SJSA1 (cell line): ENCODE measurements at regions not wholly inside any gene's neighbourhood (a gene's known extent, or its start where the extent isn't known, plus 50 kb on each side); places are given as distances from the start of the nearest gene placed in this dataset.

Experiments used
- DNase-seq, 2 experiments: peaks; one replicate each; pipeline ENCODE4 v3.0.0-alpha.2; 2015 to 2020; ENCODE audit warnings: low spot score in 2 of 2, low read depth in 1 of 2
- H3K27ac ChIP-seq: fragments of 250-450 bp; sonication (Bioruptor Pico); 2 replicates; pipeline ENCODE4 v1.5.1; 2020; ENCODE audit warnings: mild to moderate bottlenecking, moderate library complexity
- H3K27me3 ChIP-seq: fragments of 250-450 bp; sonication (Bioruptor Pico); replicated peaks from 2 replicates; pipeline ENCODE4 v1.5.1; 2020; ENCODE audit warnings: mild to moderate bottlenecking, moderate library complexity
- H3K36me3 ChIP-seq: fragments of 250-450 bp; sonication (Bioruptor Pico); 2 replicates; pipeline ENCODE4 v1.5.1; 2020; ENCODE audit warnings: mild to moderate bottlenecking
- H3K4me1 ChIP-seq: fragments of 250-450 bp; sonication (Bioruptor Pico); replicated peaks from 2 replicates; pipeline ENCODE4 v1.6.1; 2021; ENCODE audit warnings: mild to moderate bottlenecking
- H3K4me3 ChIP-seq: fragments of 250-450 bp; sonication (Bioruptor Pico); 2 replicates; pipeline ENCODE4 v1.5.1; 2020; ENCODE audit warnings: mild to moderate bottlenecking
- H3K9me3 ChIP-seq: fragments of 250-450 bp; sonication (Bioruptor Pico); replicated peaks from 2 replicates; pipeline ENCODE4 v1.5.1; 2020; ENCODE audit warnings: mild to moderate bottlenecking

DNA sequence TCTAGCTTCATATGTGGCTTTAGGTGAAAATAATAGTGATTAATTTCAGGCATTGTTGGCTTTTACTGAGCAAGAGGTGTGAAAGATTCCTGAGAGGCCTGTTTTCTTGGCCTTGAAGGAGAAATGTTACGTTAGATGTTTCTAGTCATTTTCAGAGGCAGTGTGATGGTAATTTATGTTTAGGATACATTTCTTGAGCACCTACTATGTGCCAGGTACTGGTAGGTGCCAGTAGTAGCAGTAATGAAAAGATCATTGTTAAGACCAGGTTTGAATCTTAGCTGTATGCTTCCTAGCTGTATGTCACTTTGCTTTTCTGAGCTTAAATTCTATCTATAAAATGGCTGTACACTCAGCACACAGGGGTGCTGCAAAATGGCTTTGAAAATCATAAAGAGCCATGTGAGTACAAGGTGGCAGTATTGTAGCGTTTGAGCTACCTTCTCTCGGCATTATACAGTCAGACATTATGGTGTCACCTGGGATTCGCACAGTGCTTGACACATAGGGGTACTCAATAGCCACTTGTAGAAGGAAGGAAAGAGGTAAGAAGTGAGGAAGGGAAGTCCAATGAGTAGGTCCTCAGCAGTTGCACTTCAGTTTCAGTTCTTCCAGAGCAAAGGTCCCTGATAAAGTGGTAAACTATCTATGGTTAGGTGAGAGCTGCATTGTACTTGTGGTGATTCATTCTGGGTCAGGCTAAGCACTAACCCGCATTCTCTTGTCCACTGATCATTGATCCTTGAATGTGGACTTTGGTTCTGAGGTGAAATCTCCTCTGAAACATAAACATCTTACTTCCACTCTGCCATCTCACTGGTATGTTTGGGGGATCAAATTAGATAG, 166.5 kb upstream of the NR3C1 start:
- no peak overlapping the region for H3K4me3 ChIP-seq
- no peak for DNase-seq
- H3K27ac ChIP-seq: no peak overlapping the region
- no peaks in the 10 kb centered on the region for H3K4me1 ChIP-seq
- no peaks in the 10 kb centered on the region for H3K9me3 ChIP-seq
- H3K36me3 ChIP-seq: no peaks in the 10 kb centered on the region
- no peaks in the 10 kb centered on the region for H3K27me3 ChIP-seq

DNA sequence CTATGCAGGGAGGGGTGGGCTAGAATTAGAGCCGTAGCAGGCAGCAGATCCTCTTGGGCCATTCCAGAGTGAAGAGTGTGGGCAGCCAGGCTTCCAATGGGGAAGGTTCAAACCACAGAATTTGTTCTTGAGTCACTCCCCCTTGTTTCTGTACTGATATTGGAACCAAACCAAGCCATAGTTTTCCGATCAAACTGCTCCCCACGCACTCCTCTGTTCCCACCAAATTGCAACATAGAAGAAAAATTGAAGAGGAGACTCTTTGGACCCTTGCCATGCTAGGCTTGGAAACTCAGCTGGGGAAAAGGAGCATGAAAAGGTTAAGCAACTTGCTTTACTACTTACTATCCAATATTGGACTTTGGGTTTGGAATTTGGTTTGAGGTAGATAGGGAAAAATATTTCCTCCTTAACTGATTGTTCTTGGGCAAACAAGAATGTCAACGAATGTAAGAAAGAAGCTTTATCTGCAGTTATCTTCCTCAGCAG, 165.8 kb upstream of the NR3C1 start:
- H3K27ac ChIP-seq: no peak overlapping the region
- H3K27me3 ChIP-seq: no peaks in the 10 kb centered on the region
- no peaks in the 10 kb centered on the region for H3K4me1 ChIP-seq
- no peak for DNase-seq
- H3K36me3 ChIP-seq: no peaks in the 10 kb centered on the region
- H3K9me3 ChIP-seq: no peaks in the 10 kb centered on the region
- no peak overlapping the region for H3K4me3 ChIP-seq

DNA sequence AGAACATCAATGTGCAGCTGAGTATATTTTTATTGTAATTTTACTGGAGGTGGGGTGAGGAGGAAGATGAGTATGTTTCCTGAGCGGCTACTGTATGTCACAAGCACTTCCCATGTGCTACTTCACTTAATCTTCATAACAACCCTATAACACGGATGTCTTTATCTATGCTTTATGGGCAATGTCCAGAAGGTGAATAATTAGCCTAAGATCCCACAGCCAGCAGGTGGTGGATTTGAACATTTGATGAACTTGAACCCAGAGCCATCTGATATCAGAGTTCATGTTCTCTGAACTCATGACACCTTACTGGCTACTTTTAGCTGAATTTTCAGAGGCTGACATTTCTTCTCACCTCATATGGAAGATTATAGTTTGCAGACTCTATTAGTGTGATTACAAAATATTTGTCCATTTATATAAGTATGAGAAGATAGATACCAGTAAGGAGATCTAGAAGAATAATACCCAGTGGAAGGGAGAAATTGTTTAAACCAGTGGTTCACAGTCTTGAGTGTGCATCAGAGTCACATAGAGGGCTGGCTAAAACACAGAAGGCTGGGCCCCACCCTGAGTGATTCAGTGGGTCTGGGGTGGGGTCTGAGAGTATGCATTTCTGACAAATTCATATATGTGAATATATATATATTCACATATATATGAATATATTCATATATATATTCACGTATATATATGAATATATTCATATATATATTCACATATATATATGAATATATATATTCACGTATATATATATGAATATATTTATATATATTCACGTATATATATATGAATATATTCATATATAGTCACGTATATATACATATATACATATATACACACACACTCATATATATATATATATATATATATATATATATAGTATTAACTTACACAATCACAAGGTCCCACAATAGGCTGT, 164.4 kb upstream of the NR3C1 start:
- DNase-seq: no peak

DNA sequence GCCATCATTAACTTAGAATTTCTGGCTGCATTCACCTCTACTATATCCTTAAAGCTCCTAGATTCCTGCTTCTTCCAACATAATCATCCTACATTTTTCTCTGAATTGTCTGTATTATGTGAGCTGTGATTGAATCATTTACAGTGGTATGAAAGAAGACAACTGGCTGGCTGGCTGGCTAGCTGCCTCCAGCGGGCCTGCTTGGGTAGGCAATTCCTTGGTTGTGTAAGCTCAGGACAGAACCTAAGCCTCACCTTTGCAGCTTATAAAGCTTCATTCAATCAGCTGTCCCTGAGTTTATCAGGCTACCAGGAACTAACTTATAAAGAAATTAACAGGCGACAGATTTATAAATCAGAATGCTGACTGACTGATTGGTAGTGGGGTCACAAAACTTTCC, 162.7 kb upstream of the NR3C1 start:
- Histone ChIP-seq H3K4me3 (no peak overlapping the region), H3K27me3 (no peaks in the 10 kb centered on the region), H3K36me3 (no peaks in the 10 kb centered on the region), H3K27ac (no peak overlapping the region), H3K9me3 (no peaks in the 10 kb centered on the region), H3K4me1 (no peaks in the 10 kb centered on the region; the same call in 1 of the 2 replicates)
- no peak for DNase-seq

More for the DNA sequence above, 164.4 kb upstream of the NR3C1 start:
- Histone ChIP-seq H3K4me3 (no peak overlapping the region), H3K36me3 (no peaks in the 10 kb centered on the region), H3K9me3 (no peaks in the 10 kb centered on the region), H3K4me1 (no peaks in the 10 kb centered on the region; the same call in 1 of the 2 replicates), H3K27ac (no peak overlapping the region), H3K27me3 (no peaks in the 10 kb centered on the region)

DNA sequence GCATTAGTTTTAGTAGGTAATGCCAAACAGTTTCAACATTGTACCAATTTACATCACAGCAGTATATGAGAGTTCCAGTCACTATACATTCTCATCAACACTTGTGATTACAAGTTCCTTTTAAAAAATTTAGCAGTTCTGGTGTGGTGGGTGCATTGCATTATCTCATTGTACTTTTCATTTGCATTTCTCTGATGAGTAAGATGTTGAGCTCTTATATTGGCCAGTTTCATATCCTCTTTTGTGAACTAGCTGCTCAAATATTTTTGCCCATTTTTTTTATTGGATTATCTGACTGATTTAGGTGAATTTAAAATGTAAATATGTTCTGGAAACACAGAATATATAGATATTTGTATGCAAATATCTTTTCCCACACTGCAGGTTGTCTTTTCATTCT, 160.9 kb upstream of the NR3C1 start:
- no peak for DNase-seq
- H3K36me3 ChIP-seq: no peaks in the 10 kb centered on the region
- no peaks in the 10 kb centered on the region for H3K27me3 ChIP-seq
- H3K4me3 ChIP-seq: no peak overlapping the region
- H3K9me3 ChIP-seq: no peaks in the 10 kb centered on the region
- no peak overlapping the region for H3K27ac ChIP-seq
- H3K4me1 ChIP-seq: no peaks in the 10 kb centered on the region; the same call in 1 of the 2 replicates

DNA sequence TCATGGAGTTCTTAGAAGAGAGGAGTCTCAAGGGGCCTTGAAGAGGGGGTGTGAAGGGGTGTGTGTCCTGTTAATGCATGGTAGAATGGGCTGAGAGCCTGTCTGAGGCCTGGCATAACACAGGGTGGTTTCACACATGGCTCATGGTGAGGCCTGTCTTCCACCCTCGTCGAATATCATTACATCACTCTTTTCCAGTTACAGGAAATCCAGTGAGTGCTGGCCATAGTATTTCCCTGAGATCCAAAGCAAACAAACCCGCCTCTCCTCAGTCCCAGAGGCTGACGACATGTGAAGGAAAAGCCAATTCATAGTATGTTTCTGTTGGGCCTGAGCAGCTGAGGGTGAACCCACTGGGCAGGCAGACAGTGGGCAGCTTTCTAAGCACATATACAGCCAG, 159.4 kb upstream of the NR3C1 start:
- Histone ChIP-seq H3K4me3 (no peak overlapping the region), H3K9me3 (no peaks in the 10 kb centered on the region), H3K4me1 (peaks cover 5% of the 10 kb centered on the region), H3K36me3 (no peaks in the 10 kb centered on the region), H3K27ac (no peak overlapping the region), H3K27me3 (no peaks in the 10 kb centered on the region)
- DNase-seq: no peak

DNA sequence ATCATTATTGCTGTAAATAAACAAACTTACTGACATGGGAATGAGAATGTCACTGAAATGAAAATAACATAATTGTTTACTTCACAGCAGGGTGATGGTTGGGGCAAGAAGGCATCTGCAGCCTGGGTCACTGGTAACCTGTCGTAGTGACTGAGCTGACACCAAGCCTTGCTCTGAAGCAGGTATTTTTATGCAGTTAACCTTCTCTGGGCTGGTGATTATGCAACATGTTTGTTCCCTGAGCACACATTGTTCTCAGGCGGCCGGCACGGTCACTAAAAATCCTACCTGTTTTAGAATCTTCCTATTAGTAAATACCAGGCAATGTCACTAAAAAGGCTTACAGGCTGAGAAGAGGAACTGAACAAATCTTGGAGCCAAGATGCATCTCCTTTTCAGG, 157.7 kb upstream of the NR3C1 start:
- Histone ChIP-seq H3K27me3 (no peaks in the 10 kb centered on the region), H3K27ac (no peak overlapping the region), H3K4me3 (no peak overlapping the region), H3K9me3 (no peaks in the 10 kb centered on the region), H3K36me3 (no peaks in the 10 kb centered on the region), H3K4me1 (peaks cover 19% of the 10 kb centered on the region)
- no peak for DNase-seq

DNA sequence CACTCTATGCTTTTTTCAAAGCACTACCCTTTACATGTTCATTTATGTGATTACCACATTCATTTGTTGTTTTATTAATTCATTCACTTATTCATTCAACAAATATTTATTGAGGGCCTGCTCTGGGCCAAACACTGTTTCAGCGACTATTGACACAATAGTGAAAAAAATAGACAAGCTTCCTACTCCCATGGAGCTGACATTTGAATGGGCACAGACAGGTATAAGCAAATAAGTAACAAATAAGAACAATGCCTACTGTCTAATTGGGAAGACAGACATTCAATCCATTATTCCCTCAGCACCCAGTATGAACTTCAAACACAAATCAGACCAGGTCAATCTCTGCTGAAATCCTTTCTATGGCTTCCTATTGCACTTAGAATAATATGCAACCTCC, 156.9 kb upstream of the NR3C1 start:
- H3K36me3 ChIP-seq: no peaks in the 10 kb centered on the region
- H3K27me3 ChIP-seq: no peaks in the 10 kb centered on the region
- no peak overlapping the region for H3K27ac ChIP-seq
- peaks cover 19% of the 10 kb centered on the region for H3K4me1 ChIP-seq
- H3K4me3 ChIP-seq: no peak overlapping the region
- no peaks in the 10 kb centered on the region for H3K9me3 ChIP-seq
- no peak for DNase-seq

DNA sequence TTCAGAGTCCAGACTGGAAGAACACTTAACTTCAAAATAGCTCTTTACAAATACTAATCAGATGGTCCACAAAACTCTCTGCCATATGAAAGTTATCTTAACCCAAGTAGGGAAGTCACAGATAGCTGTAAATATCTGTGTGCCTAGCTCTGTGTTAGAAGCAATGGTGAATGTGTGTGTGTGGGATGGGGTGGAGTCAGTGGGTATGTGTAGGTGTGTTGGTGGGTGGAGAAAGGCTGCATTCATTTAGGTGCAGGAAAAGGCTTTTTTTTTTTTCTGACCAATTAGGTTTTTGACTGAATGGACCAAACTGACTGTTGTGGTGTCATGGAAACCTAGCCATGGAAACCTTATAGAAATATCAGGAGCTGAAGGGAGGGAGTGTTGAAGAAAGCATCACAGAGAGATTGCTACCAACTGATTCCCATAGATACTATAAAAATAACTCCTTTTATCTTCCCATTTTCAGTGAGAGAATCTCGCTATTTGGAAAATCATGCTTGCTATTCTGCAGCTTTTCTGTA, 156.2 kb upstream of the NR3C1 start:
- H3K4me1 ChIP-seq: peaks cover 26% of the 10 kb centered on the region
- H3K9me3 ChIP-seq: no peaks in the 10 kb centered on the region
- no peak for DNase-seq
- H3K36me3 ChIP-seq: no peaks in the 10 kb centered on the region
- H3K4me3 ChIP-seq: no peak overlapping the region
- H3K27ac ChIP-seq: no peak overlapping the region
- no peaks in the 10 kb centered on the region for H3K27me3 ChIP-seq

DNA sequence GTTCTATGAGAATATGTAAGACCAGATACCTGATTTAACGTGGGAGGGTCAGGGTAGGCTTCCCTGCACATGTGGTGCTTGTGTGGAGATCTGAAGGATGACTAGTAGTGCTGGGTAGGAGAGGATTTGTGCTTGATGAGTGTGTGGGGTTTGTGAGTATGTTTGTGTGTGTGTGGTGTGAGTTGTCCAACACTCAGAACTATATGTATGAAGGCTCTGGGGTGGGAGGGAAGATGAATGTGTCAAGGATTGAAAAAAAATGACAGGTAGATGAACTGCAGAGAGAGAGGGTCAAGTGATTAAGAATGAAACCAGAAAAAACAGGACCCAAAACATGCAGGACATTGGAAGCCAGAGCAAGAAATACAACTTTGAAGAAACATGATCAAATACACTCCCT, 154.6 kb upstream of the NR3C1 start:
- Histone ChIP-seq H3K27ac (no peak overlapping the region), H3K4me3 (no peak overlapping the region), H3K9me3 (no peaks in the 10 kb centered on the region), H3K27me3 (no peaks in the 10 kb centered on the region), H3K36me3 (no peaks in the 10 kb centered on the region), H3K4me1 (peaks cover 37% of the 10 kb centered on the region)
- no peak for DNase-seq

DNA sequence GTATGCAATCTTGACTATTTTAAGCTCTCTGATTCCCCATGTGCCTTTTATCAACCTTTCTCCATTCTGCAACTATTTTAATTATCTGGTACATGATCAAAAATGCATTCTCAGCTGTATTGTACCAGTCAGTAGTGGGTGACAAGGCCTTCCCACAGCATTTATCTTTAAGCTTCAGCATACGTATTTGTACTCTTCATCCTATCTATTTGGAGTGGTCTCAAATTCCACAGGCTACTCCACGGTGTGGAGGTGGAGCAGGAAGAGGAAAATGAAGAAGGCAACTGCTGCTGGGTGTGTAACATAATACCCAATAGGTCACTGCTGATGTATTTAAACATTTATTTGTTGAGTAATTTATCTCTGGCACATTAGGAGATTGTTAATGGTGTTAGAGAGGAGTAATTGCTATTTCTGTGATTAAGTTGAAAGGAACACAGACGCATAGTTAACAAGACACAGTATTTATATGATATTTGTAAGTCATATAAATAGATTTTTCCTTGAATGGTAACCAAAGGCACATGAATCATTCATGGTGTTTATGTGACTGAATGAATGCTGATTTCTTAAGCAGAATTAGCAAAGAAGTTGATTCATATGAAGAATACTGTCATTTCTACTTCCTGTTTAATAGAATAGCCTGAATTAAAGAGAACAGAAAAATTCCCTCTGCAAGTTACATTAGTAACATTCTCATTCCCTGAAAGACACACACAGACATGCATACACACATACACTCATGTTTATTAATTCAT, 153.8 kb upstream of the NR3C1 start:
- Histone ChIP-seq H3K27me3 (no peaks in the 10 kb centered on the region), H3K9me3 (no peaks in the 10 kb centered on the region), H3K4me1 (peaks cover 37% of the 10 kb centered on the region), H3K4me3 (no peak overlapping the region), H3K36me3 (no peaks in the 10 kb centered on the region), H3K27ac (peak overlapping the region; percentile 28)
- peak in 1 of 2 experiments; percentile 61 for DNase-seq

DNA sequence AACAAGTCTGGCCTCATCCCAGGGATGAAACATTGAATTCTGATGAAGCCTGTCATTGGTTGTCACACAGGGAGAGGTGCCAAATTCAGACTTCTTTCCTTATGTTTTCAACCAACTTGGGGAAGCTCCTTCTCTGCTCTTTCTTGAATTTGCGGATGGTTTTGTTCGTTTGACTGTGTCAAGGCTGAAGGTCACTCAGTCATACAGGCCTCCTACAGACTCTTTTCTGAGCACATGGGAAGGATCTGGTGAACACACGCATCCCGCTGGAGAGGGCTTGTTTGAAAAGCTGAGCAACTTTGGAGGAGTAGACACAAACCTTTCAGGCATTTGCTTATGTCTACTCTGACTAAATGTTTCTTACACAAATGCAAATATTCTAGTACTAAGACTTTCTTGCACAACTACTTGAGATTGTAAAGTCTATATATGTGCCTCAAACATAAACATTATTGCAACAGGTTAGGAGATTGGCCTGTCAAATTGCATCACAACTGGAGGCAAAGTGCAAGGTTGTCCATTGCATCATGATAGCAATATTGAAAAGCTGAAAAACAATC, 151.5 kb upstream of the NR3C1 start:
- Histone ChIP-seq H3K4me1 (peaks cover 50% of the 10 kb centered on the region), H3K36me3 (no peaks in the 10 kb centered on the region), H3K27me3 (no peaks in the 10 kb centered on the region), H3K4me3 (no peak overlapping the region), H3K27ac (peak overlapping the region; percentile 45), H3K9me3 (no peaks in the 10 kb centered on the region)
- no peak for DNase-seq

DNA sequence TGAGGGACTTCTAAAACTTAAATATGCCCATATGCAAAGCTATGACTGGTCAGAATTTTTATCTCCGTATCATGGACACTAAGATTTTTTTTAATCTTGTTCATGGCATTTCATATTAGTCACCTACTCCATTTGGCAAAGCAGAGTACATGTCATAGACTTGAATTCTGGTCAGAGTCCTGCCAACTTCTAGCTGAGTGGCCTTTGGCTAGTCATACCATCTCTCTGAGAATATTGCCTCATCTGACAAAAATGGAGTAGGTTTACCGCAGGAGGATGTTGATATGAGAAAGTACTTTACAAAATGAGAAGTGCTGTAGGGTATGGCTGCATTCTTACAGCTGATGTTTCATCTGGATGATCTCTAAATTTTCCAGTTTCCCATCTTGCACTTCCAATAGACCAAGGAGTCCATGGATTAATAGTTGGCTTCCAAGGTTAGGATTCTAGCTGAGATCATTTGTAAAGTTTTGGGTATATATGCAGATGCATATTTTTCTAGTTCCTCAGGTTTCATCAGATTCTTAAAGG, 150.8 kb upstream of the NR3C1 start:
- H3K27ac ChIP-seq: peak overlapping the region; percentile 64
- no peaks in the 10 kb centered on the region for H3K36me3 ChIP-seq
- no peak overlapping the region for H3K4me3 ChIP-seq
- peak; percentile 64 to 79 for DNase-seq
- no peaks in the 10 kb centered on the region for H3K9me3 ChIP-seq
- H3K4me1 ChIP-seq: peaks cover 50% of the 10 kb centered on the region
- no peaks in the 10 kb centered on the region for H3K27me3 ChIP-seq
